Psoas muscle (tissue), 7 donors: ENCODE measurements at regions not wholly inside any gene's neighbourhood (a gene's known extent, or its start where the extent isn't known, plus 50 kb on each side); places are given as distances from the start of the nearest gene placed in this dataset.

Experiments
- ATAC-seq, 4 donors: fragments of 200-7000 bp; cut with Tn5 transposase; one replicate each; pipeline ENCODE4 v1.9.1; 2020; ENCODE audit warnings: moderate library complexity in 3 of 4, mild to moderate bottlenecking in 2 of 4
- DNase-seq, 2 donors: peaks; one replicate each; pipeline ENCODE4 v3.0.0-alpha.2; 2020
- H3K27ac ChIP-seq: fragments of 200-600 bp; one replicate; pipeline ENCODE4 v1.8.0; 2022
- H3K27me3 ChIP-seq, 3 donors: fragments of 200-600 bp in 1 of 3; one replicate each; pipeline versions ENCODE4 v1.6.1 to v1.8.0; 2013 to 2022; ENCODE audit warnings: low read length in 2 of 3, mild to moderate bottlenecking in 2 of 3, moderate library complexity in 1 of 3; ENCODE audit not compliant: insufficient read depth in 3 of 3
- H3K36me3 ChIP-seq, 2 donors: fragments of 200-600 bp in 1 of 2; one replicate each; pipeline versions ENCODE4 v1.6.1 to v1.8.0; 2013 to 2022; ENCODE audit warnings: low read depth in 1 of 2, mild to moderate bottlenecking in 1 of 2, moderate library complexity in 1 of 2; ENCODE audit not compliant: insufficient read depth in 1 of 2
- H3K4me1 ChIP-seq: fragments of 200-600 bp; one replicate; pipeline ENCODE4 v1.8.0; 2022
- H3K4me3 ChIP-seq: fragments of 200-600 bp; one replicate; pipeline ENCODE4 v1.8.0; 2022; ENCODE audit warnings: mild to moderate bottlenecking
- H3K9me3 ChIP-seq: fragments of 200-600 bp; one replicate; pipeline ENCODE4 v1.8.0; 2022
- WGBS, 3 donors: extraction: QIAGEN DNeasy Blood & Tissue Kit; methylation state at CpG; one replicate each; pipeline versions ENCODE4 v1.1.6 to v1.1.7; 2013; 5-methylcytosine and 5-hydroxymethylcytosine counted together
- intact Hi-C, 2 donors: fragments of 100-400 bp; cut with DNase I; formaldehyde crosslinking; loops; one replicate each; pipeline versions ENCODE4 v1.11.0 to v1.14.2; 2022
- TF ChIP-seq, protein P1 (sequence below): fragments of 200-600 bp; IDR thresholded peaks from one replicate; pipeline ENCODE4 v1.8.0; 2022; ENCODE audit warnings: antibody characterized with exemption
- donor health status: healthy with polysubstance abuse.
- donor health status: DM: no; HTN: no; CAD: no; lungs with moderate emphysema.
- donor health status: Bipolar disorder and iron deficiency.
- donor health status: healthy.
- donor health status: DM: yes; HTN: yes; CAD: no.
- donor health status: DM: no; HTN: no; CAD: no.
- donor health status: DM: yes; HTN: yes; CAD: no.

DNA sequence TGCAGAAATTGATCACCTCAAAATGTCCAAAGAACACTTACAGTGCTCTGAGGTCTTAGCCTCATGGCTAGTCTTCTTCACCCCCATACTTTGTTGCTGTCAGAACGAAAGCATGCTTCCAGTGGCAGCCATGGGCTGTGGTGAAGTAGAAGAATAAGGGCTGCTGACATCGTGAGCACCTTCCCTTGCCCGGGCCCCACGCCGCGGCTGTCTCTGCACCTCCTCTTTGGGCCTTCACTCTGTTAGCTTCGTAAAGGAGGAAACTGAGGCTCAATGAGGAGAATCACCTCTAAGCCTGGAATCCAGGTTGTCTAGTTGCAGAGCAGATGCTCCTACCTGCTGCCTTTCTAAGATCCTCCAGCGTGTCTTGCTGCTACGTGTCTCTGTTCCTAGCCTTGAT, 139.5 kb upstream of the SLC28A3 start:
- H3K4me3 ChIP-seq, result no peak overlapping the region
- 89 to 96% (median 93%) methylated on average over 9 of the region's 9 CpGs for WGBS, 3 donors
- ATAC-seq (no peak), DNase-seq (no peak)
- TF ChIP-seq, protein P1, sequence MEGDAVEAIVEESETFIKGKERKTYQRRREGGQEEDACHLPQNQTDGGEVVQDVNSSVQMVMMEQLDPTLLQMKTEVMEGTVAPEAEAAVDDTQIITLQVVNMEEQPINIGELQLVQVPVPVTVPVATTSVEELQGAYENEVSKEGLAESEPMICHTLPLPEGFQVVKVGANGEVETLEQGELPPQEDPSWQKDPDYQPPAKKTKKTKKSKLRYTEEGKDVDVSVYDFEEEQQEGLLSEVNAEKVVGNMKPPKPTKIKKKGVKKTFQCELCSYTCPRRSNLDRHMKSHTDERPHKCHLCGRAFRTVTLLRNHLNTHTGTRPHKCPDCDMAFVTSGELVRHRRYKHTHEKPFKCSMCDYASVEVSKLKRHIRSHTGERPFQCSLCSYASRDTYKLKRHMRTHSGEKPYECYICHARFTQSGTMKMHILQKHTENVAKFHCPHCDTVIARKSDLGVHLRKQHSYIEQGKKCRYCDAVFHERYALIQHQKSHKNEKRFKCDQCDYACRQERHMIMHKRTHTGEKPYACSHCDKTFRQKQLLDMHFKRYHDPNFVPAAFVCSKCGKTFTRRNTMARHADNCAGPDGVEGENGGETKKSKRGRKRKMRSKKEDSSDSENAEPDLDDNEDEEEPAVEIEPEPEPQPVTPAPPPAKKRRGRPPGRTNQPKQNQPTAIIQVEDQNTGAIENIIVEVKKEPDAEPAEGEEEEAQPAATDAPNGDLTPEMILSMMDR, result no peak
- H3K9me3 ChIP-seq, result no peaks in the 10 kb centered on the region
- intact Hi-C loops, result no loop called here
- H3K27me3 ChIP-seq, result no peaks in the 10 kb centered on the region
- H3K36me3 ChIP-seq, result no peaks in the 10 kb centered on the region
- no peak overlapping the region for H3K27ac ChIP-seq
- H3K4me1 ChIP-seq, result no peaks in the 10 kb centered on the region

DNA sequence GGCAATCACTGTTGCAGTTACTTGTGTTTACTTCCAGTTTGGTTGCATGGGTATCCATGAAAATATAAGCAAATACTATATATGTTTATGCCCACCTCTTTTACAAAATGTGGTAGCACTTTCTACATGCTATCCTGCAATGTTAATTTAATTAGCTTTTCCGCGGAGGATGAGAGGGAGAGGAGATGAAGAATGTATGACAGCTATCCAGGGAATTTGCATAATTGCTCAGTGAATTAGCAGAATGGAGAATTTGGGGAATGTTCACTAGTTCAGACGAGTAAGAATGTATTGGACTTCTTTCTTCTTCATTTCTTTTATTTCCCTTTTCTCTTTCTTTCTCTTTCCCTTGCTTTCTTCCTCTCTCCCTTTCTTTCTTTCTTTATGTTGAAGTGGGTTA, 140.7 kb upstream of the SLC28A3 start:
- H3K4me3 ChIP-seq, result no peak overlapping the region
- H3K4me1 ChIP-seq, result no peaks in the 10 kb centered on the region
- DNase-seq, result no peak
- H3K9me3 ChIP-seq, result no peaks in the 10 kb centered on the region
- intact Hi-C loops, result no loop called here
- no peaks in the 10 kb centered on the region for H3K27me3 ChIP-seq
- TF ChIP-seq, protein P1, result no peak
- 34 to 50% (median 40%) methylated on average over 3 of the region's 3 CpGs for WGBS, 3 donors
- H3K27ac ChIP-seq, result no peak overlapping the region
- H3K36me3 ChIP-seq, result no peaks in the 10 kb centered on the region
- no peak for ATAC-seq

DNA sequence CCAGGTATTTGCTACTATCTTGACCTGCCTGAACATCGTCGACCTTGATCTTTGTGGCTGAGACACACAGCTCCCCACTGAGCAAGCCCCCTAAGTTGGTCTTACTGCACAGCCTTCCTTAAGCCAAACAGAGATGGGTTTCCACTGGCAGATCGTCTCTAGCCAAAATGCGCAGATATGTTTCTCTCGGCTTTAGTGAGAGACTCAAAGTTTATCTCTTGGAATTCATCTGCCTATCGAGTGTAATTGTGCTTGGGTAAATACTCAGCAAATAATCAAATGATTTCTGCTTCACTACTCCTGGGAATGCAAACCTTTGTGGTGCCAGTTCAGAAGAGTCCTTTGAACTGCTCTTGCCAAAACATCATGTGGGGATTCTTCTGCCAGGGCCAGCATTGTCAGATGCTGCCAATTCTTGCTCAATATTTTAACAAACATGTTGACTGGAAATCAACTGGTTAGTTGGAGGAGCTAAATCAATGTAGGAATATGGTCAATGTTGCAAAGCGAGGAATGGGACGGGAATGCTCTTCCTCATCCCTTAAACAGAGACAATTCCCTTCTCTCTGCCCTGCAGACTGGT, 141.2 kb upstream of the SLC28A3 start:
- Histone ChIP-seq H3K36me3 (no peaks in the 10 kb centered on the region), H3K4me3 (no peak overlapping the region), H3K27ac (no peak overlapping the region), H3K4me1 (no peaks in the 10 kb centered on the region), H3K9me3 (no peaks in the 10 kb centered on the region), H3K27me3 (no peaks in the 10 kb centered on the region)
- DNase-seq (no peak), ATAC-seq (no peak)
- WGBS, 3 donors, result 49 to 70% (median 50%) methylated on average over 8 of the region's 8 CpGs
- TF ChIP-seq, protein P1, result no peak
- intact Hi-C loops, result no loop called here

DNA sequence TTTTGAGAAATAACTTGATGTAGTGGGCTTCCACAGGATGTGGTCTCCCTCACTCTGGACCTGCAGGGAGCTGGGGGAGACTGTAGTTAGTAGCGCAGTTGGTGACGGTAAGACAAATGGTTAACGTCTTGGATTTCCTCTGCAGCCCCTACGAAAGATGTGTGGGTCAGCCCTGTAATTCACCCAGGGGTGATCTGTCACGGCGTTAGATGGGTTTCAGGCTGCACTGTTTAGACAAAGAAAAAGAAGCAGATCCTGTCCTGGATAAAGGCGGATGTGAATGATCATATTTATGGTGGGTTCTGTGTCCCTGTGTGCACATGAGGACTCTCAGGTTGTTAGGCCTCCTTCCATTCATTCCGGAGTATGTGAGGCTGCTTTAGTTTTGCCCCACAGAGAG, 142.0 kb upstream of the SLC28A3 start:
- ATAC-seq, result no peak

More for the DNA sequence above, 142.0 kb upstream of the SLC28A3 start:
- Histone ChIP-seq H3K4me3 (no peak overlapping the region), H3K9me3 (no peaks in the 10 kb centered on the region), H3K27me3 (no peaks in the 10 kb centered on the region), H3K27ac (no peak overlapping the region), H3K36me3 (no peaks in the 10 kb centered on the region), H3K4me1 (no peaks in the 10 kb centered on the region)
- DNase-seq, result no peak
- 65 to 77% (median 74%) methylated on average over 8 of the region's 8 CpGs for WGBS, 3 donors
- intact Hi-C loops, result no loop called here
- TF ChIP-seq, protein P1, result no peak
